ENCODE measurements at regions not wholly inside any gene's neighbourhood (a gene's known extent, or its start where the extent isn't known, plus 50 kb on each side); places are given as distances from the start of the nearest gene placed in this dataset.
"Not testable (repeated sequence)": the region's sequence is repeated elsewhere in the genome, so short reads cannot be mapped to it uniquely, and the experiment has no call there.

- no peak for DNase-seq (ENCODE audit: low read depth)
- no peak for TF ChIP-seq CTCF (IDR thresholded peaks at IDR 0.05; ENCODE audit: insufficient read depth, low read length)
- H3K4me3 ChIP-seq (ENCODE audit: low read depth, low read length): no peak overlapping the region
Observed at GRCh38 chr4:173459857-173460256, 60.9 kb upstream of the SCRG1 start.

- H3K4me3 ChIP-seq (ENCODE audit: low read depth, low read length): no peak overlapping the region
- TF ChIP-seq CTCF (IDR thresholded peaks at IDR 0.05; ENCODE audit: insufficient read depth, low read length): no peak
- DNase-seq (ENCODE audit: low read depth): no peak
Observed at GRCh38 chr4:173457893-173458292, 59.0 kb upstream of the SCRG1 start.

GRCh38 chr4:173451435-173451834 is 52.5 kb upstream of the SCRG1 start:
- DNase-seq (ENCODE audit: low read depth); H3K4me3 ChIP-seq (ENCODE audit: low read depth, low read length): not testable (repeated sequence)

GRCh38 chr4:173450281-173450680 is 51.4 kb upstream of the SCRG1 start:
- peak; percentile 20 for DNase-seq (ENCODE audit: low read depth)
- H3K4me3 ChIP-seq (ENCODE audit: low read depth, low read length): no peak overlapping the region
- no peak for TF ChIP-seq CTCF (IDR thresholded peaks at IDR 0.05; ENCODE audit: insufficient read depth, low read length)

- TF ChIP-seq CTCF (IDR thresholded peaks at IDR 0.05; ENCODE audit: insufficient read depth, low read length): no peak
- no peak for DNase-seq (ENCODE audit: low read depth)
- H3K4me3 ChIP-seq (ENCODE audit: low read depth, low read length): no peak overlapping the region
Observed at GRCh38 chr4:173449380-173449717, 50.4 kb upstream of the SCRG1 start.

GRCh38 chr4:173448608-173449379 is 49.9 kb upstream of the SCRG1 start:
- no peak for TF ChIP-seq CTCF (IDR thresholded peaks at IDR 0.05; ENCODE audit: insufficient read depth, low read length)
- peak; percentile 75 for DNase-seq (ENCODE audit: low read depth)
- peak overlapping the region; percentile 33 for H3K4me3 ChIP-seq (ENCODE audit: low read depth, low read length)

All from fibroblast of the aortic adventitia (primary cell).